Body of pancreas (tissue), 4 donors: ENCODE measurements at regions not wholly inside any gene's neighbourhood (a gene's known extent, or its start where the extent isn't known, plus 50 kb on each side); places are given as distances from the start of the nearest gene placed in this dataset.

Source experiments
- CTCF ChIP-seq, 7 experiments: fragments of 450-650 bp in 4 of 7; fragments of 200-600 bp in 3 of 7; sonication (generic) in 3 of 7; IDR thresholded peaks; one replicate each; pipeline ENCODE4 v1.5.1; 2016 to 2019; ENCODE audit warnings: antibody characterized with exemption in 7 of 7
- POLR2A ChIP-seq, 3 donors: fragments of 450-650 bp; IDR thresholded peaks; one replicate each; pipeline ENCODE4 v1.6.1; 2016; ENCODE audit warnings: antibody characterized with exemption in 3 of 3, mild to moderate bottlenecking in 2 of 3

- no peak for TF ChIP-seq POLR2A (IDR thresholded peaks at IDR 0.05)
- TF ChIP-seq CTCF (IDR thresholded peaks at IDR 0.05) = no peak
Measured at GRCh38 chr1:78322928-78323680, 167.7 kb upstream of the PTGFR start.
